ENCODE measurements at regions not wholly inside any gene's neighbourhood (a gene's known extent, or its start where the extent isn't known, plus 50 kb on each side); places are given as distances from the start of the nearest gene placed in this dataset.
"Not testable (repeated sequence)": the region's sequence is repeated elsewhere in the genome, so short reads cannot be mapped to it uniquely, and the experiment has no call there.

DNA sequence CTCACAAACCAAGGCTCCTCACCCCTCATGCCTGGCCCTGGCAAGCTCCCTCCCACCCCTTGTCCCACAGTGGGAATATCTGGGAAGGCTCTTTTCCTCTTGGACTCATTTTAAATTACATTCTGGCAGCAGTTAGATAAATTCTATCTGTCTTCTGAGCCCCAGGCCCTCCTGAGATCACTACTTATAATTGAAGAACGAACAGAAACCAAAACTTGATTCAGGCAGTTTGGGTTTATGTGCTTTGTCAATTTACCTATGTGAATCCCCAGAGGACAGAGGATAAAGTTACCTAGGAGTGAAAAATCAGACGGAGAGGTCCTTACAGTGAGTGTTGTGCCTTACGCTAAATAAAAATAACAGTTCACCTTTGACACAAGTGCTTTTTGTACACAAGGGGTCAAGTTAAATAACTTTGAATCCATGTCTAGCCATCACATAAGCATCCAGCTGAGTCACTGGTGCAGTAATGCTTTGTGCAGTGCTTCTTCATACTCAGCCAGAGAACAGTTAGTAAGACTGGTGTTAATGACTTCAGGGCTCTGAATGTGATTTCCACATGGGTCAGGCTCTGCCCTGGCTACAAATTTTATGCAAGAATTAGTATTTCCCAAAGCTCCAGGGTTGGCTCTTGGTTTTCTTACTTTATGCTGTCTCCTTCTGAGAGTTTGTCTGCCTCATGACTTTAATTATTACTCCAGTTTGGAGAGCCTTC is 329.3 kb downstream of the INSIG2 start:
- no peak for FAIRE-seq
- no peaks in the 10 kb centered on the region for H3K36me3 ChIP-seq (ENCODE audit: control insufficient read depth in 2 of 2, insufficient read depth in 2 of 2, low read length in 1 of 2)
- RAD21 ChIA-PET (ENCODE audit: unreplicated experiment), result no interaction called here

DNA sequence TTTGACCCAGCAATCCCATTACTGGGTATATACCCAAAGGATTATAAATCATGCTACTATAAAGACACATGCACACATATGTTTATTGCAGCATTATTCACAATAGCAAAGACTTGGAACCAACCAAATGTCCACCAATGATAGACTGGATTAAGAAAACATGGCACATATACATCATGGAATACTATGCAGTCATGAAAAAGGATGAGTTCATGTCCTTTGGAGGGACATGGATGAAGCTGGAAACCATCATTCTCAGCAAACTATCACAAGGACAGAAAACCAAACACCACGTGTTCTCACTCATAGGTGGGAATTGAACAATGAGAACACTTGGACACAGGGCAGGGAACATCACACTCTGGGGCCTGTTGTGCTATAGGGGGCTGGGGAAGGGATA is 326.9 kb downstream of the INSIG2 start:
- in situ Hi-C loops (cut with MboI); RAD21 ChIA-PET (ENCODE audit: unreplicated experiment); H3K79me2 ChIP-seq (ENCODE audit: control insufficient read depth, insufficient read depth, low read length); H3K36me3 ChIP-seq (ENCODE audit: control insufficient read depth in 2 of 2, insufficient read depth in 2 of 2, low read length in 1 of 2); H3K4me3 ChIP-seq; SMC1A ChIA-PET (ENCODE audit: uncharacterized antibody, unreplicated experiment); H3K4me1 ChIP-seq (ENCODE audit: control insufficient read depth, insufficient read depth, low read length); DNase-seq (ENCODE audit: low read depth, low spot score); ATAC-seq; H3K9ac ChIP-seq (ENCODE audit: control insufficient read depth, insufficient read depth, low read length); H3K27me3 ChIP-seq (replicated peaks in 1 of 2; ENCODE audit: control insufficient read depth in 2 of 2, insufficient read depth in 2 of 2, low read length in 1 of 2); H3K9me3 ChIP-seq (replicated peaks; ENCODE audit: control insufficient read depth, insufficient read depth, low read length); intact Hi-C loops (cut with micrococcal nuclease; ENCODE audit: unreplicated experiment); FAIRE-seq; BruUV-seq (replicated peaks); H3K27ac ChIP-seq (ENCODE audit: control insufficient read depth, insufficient read depth); H4K20me1 ChIP-seq (ENCODE audit: control insufficient read depth, insufficient read depth); H3K4me2 ChIP-seq (ENCODE audit: control insufficient read depth, insufficient read depth); CTCF ChIA-PET; POLR2A ChIA-PET; H2AFZ ChIP-seq (ENCODE audit: control insufficient read depth, low read depth, low read length): not testable (repeated sequence)
- 0% methylated on average over 1 of the region's 1 CpG for WGBS (ENCODE audit: insufficient coverage, insufficient replicate concordance, low lambda C conversion rate, missing lambda C conversion rate)

More for the DNA sequence above, 329.3 kb downstream of the INSIG2 start:
- in situ Hi-C loops (cut with MboI) (no loop called here), intact Hi-C loops (cut with micrococcal nuclease; ENCODE audit: unreplicated experiment) (no loop called here)
- no peak overlapping the region for H2AFZ ChIP-seq (ENCODE audit: control insufficient read depth, low read depth, low read length)
- no peaks in the 10 kb centered on the region for H3K9me3 ChIP-seq (replicated peaks; ENCODE audit: control insufficient read depth, insufficient read depth, low read length)
- no peak overlapping the region for H3K9ac ChIP-seq (ENCODE audit: control insufficient read depth, insufficient read depth, low read length)
- no peak for ATAC-seq
- ChIA-PET CTCF (no interaction called here), POLR2A (no interaction called here), SMC1A (ENCODE audit: uncharacterized antibody, unreplicated experiment) (interaction anchor here (1.0 kb wide), 1 partner anchor 12 kb away, joined by 3 read pairs; no protein-coding TSS in a partner anchor)
- TF ChIP-seq ETV6 (conservative IDR thresholded peaks at IDR 0.05 in 1 of 2, IDR thresholded peaks at IDR 0.05 in 1 of 2; ENCODE audit: borderline replicate concordance in 1 of 2, low read depth in 1 of 2) (no peak), RB1 (IDR thresholded peaks at IDR 0.05; ENCODE audit: borderline replicate concordance) (no peak)
- H3K27ac ChIP-seq (ENCODE audit: control insufficient read depth, insufficient read depth), result no peak overlapping the region
- H3K27me3 ChIP-seq (replicated peaks in 1 of 2; ENCODE audit: control insufficient read depth in 2 of 2, insufficient read depth in 2 of 2, low read length in 1 of 2), result no peaks in the 10 kb centered on the region
- no peaks in the 10 kb centered on the region for H3K79me2 ChIP-seq (ENCODE audit: control insufficient read depth, insufficient read depth, low read length)
- 33% methylated on average over 3 of the region's 3 CpGs for WGBS (ENCODE audit: insufficient coverage, insufficient replicate concordance, low lambda C conversion rate, missing lambda C conversion rate)
- H3K4me1 ChIP-seq (ENCODE audit: control insufficient read depth, insufficient read depth, low read length), result no peaks in the 10 kb centered on the region
- H3K4me2 ChIP-seq (ENCODE audit: control insufficient read depth, insufficient read depth), result no peak overlapping the region
- no TSS peak for BruUV-seq (replicated peaks)
- no peak for DNase-seq (ENCODE audit: low read depth, low spot score)
- no peak overlapping the region for H3K4me3 ChIP-seq
- H4K20me1 ChIP-seq (ENCODE audit: control insufficient read depth, insufficient read depth), result no peaks in the 10 kb centered on the region

All from GM12878 (cell line).